SU-DHL-6 (cell line): ENCODE measurements at regions not wholly inside any gene's neighbourhood (a gene's known extent, or its start where the extent isn't known, plus 50 kb on each side); places are given as distances from the start of the nearest gene placed in this dataset.

ENCODE experiments used
- H2AFZ ChIP-seq: fragments of 200-600 bp; sonication (generic); 2 replicates; pipeline ENCODE4 v1.6.1; 2014; ENCODE audit warnings: low read depth, mild to moderate bottlenecking, moderate library complexity, mixed read lengths, antibody characterized with exemption, low read length; ENCODE audit not compliant: severe bottlenecking
- H3F3A ChIP-seq: fragments of 200-600 bp; shearing (Covaris generic); 2 replicates; pipeline ENCODE4 v1.6.0; 2016; ENCODE audit warnings: antibody characterized with exemption, mild to moderate bottlenecking; ENCODE audit not compliant: insufficient read depth
- H3K27ac ChIP-seq: fragments of 200-600 bp; sonication (generic); 2 replicates; pipeline ENCODE4 v1.5.1; 2016; ENCODE audit warnings: low read depth, mild to moderate bottlenecking, low read length, moderate library complexity, mixed read lengths
- H3K27me3 ChIP-seq: fragments of 200-600 bp; sonication (generic), shearing (Covaris generic); 2 replicates; pipeline ENCODE4 v1.6.0; 2014; ENCODE audit warnings: mild to moderate bottlenecking, low read length
- H3K36me3 ChIP-seq: fragments of 200-600 bp; sonication (generic); 2 replicates; pipeline ENCODE4 v1.6.1; 2014; ENCODE audit warnings: mild to moderate bottlenecking, low read length, mixed read lengths
- H3K4me2 ChIP-seq: fragments of 300-600, 200-600 bp; shearing (Covaris generic), sonication (generic); 2 replicates; pipeline ENCODE4 v1.6.0; 2014; ENCODE audit warnings: low read length, low read depth, mild to moderate bottlenecking; ENCODE audit not compliant: poor library complexity, severe bottlenecking
- H3K4me3 ChIP-seq: fragments of 200-600 bp; sonication (generic); 2 replicates; pipeline ENCODE4 v1.5.1; 2014; ENCODE audit warnings: antibody characterized with exemption, low read length, mild to moderate bottlenecking, mixed read lengths; ENCODE audit not compliant: insufficient read depth, poor library complexity, severe bottlenecking
- H3K79me2 ChIP-seq: fragments of 200-600 bp; sonication (generic); 2 replicates; pipeline ENCODE4 v1.6.1; 2014; ENCODE audit warnings: mild to moderate bottlenecking, low read length, moderate library complexity; ENCODE audit not compliant: insufficient read depth
- H3K9ac ChIP-seq: fragments of 200-600 bp; sonication (generic); 2 replicates; pipeline ENCODE4 v1.7.0; 2014; ENCODE audit warnings: mild to moderate bottlenecking, low read length
- H3K9me2 ChIP-seq: fragments of 200-600 bp; sonication (generic); replicated peaks from 2 replicates; pipeline ENCODE4 v1.6.1; 2014; ENCODE audit warnings: low read length; ENCODE audit not compliant: insufficient read depth
- H3K9me3 ChIP-seq: fragments of 200-600 bp; sonication (generic); 2 replicates; pipeline ENCODE4 v1.6.1; 2014; ENCODE audit warnings: low read length, mixed read lengths; ENCODE audit not compliant: insufficient read depth
- H4K20me1 ChIP-seq: fragments of 200-600 bp; sonication (generic); 2 replicates; pipeline ENCODE4 v1.6.1; 2014; ENCODE audit warnings: low read depth, mild to moderate bottlenecking, antibody characterized with exemption, low read length, moderate library complexity, mixed read lengths
- EZH2phosphoT487 ChIP-seq: fragments of 200-600 bp; sonication (generic), shearing (Covaris generic); conservative IDR thresholded peaks from 2 replicates; pipeline ENCODE4 v1.6.1; 2018; ENCODE audit warnings: mild to moderate bottlenecking, antibody characterized with exemption, low read length, moderate library complexity, mixed read lengths
- TF ChIP-seq, protein P1 (sequence below): fragments of 200-600 bp; sonication (generic); IDR thresholded peaks from one replicate; pipeline ENCODE4 v1.5.1; 2017; ENCODE audit warnings: antibody characterized with exemption, mild to moderate bottlenecking, low read length, moderate library complexity; ENCODE audit not compliant: insufficient read depth, poor library complexity, severe bottlenecking

- Histone ChIP-seq H3K79me2 (no peaks in the 10 kb centered on the region), H3K9ac (no peak overlapping the region), H3K9me3 (no peaks in the 10 kb centered on the region), H3K36me3 (no peaks in the 10 kb centered on the region), H3K27me3 (no peaks in the 10 kb centered on the region), H3K27ac (no peak overlapping the region), H3K4me3 (no peak overlapping the region), H3F3A (no peaks in the 10 kb centered on the region), H2AFZ (no peak overlapping the region), H4K20me1 (no peaks in the 10 kb centered on the region), H3K9me2 (no peaks in the 10 kb centered on the region), H3K4me2 (no peak overlapping the region)
- no peak for TF ChIP-seq EZH2phosphoT487
- TF ChIP-seq, protein P1, sequence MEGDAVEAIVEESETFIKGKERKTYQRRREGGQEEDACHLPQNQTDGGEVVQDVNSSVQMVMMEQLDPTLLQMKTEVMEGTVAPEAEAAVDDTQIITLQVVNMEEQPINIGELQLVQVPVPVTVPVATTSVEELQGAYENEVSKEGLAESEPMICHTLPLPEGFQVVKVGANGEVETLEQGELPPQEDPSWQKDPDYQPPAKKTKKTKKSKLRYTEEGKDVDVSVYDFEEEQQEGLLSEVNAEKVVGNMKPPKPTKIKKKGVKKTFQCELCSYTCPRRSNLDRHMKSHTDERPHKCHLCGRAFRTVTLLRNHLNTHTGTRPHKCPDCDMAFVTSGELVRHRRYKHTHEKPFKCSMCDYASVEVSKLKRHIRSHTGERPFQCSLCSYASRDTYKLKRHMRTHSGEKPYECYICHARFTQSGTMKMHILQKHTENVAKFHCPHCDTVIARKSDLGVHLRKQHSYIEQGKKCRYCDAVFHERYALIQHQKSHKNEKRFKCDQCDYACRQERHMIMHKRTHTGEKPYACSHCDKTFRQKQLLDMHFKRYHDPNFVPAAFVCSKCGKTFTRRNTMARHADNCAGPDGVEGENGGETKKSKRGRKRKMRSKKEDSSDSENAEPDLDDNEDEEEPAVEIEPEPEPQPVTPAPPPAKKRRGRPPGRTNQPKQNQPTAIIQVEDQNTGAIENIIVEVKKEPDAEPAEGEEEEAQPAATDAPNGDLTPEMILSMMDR, result no peak
Measured at GRCh38 chr11:19370100-19370861, 129.5 kb upstream of the E2F8 start.

- no peaks in the 10 kb centered on the region for H3K36me3 ChIP-seq
- no peaks in the 10 kb centered on the region for H3K79me2 ChIP-seq
- H3K27me3 ChIP-seq, result no peaks in the 10 kb centered on the region
- H3F3A ChIP-seq, result no peaks in the 10 kb centered on the region
- no peak overlapping the region for H3K4me3 ChIP-seq
- H3K9ac ChIP-seq, result no peak overlapping the region
- H4K20me1 ChIP-seq, result no peaks in the 10 kb centered on the region
- H3K27ac ChIP-seq, result no peak overlapping the region
- no peak for TF ChIP-seq EZH2phosphoT487
- TF ChIP-seq, protein P1, result no peak
- no peaks in the 10 kb centered on the region for H3K9me3 ChIP-seq
- H3K9me2 ChIP-seq, result no peaks in the 10 kb centered on the region
- no peak overlapping the region for H3K4me2 ChIP-seq
- no peak overlapping the region for H2AFZ ChIP-seq
Measured at GRCh38 chr11:19368726-19369375, 128.1 kb upstream of the E2F8 start.

DNA sequence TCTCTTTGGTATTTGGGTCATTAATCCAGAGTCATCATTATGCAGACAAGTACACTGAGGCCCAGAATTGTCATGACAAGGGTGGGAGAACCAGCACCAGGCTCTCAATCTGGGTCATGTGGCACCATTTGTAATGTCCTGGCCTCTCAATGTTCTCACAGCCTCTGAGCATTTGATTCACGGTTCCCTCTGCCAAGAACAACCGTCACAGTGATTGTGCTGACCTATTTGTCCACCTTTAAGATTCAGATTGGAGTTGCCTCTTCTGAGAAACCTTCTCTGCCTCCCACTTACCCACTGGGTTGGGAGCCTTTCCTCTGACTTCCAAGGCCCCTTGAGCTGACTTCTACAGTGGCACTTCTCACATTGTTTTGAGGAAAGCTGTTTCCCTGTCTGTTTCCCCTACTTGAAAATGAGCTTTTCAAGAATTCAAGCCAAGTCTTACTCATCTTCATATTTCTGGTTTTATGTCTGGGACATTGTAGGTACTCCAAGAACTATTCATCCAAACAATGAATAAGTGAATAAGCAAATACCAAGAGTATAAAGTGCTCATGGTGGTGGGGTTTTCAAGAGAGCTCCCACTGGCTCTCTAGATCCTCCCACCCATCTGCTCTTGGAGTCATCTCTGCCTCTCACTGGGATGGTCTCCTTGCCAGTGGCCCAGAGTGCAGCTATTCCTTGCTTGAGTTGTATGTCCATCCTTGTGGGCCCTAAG is 126.4 kb upstream of the E2F8 start:
- no peaks in the 10 kb centered on the region for H3K9me3 ChIP-seq
- H3K4me2 ChIP-seq, result no peak overlapping the region
- H3F3A ChIP-seq, result no peaks in the 10 kb centered on the region
- no peak overlapping the region for H3K27ac ChIP-seq
- no peaks in the 10 kb centered on the region for H3K27me3 ChIP-seq
- no peaks in the 10 kb centered on the region for H3K79me2 ChIP-seq
- H3K9ac ChIP-seq, result no peak overlapping the region
- no peaks in the 10 kb centered on the region for H3K36me3 ChIP-seq
- no peaks in the 10 kb centered on the region for H3K9me2 ChIP-seq
- no peak overlapping the region for H3K4me3 ChIP-seq
- H4K20me1 ChIP-seq, result no peaks in the 10 kb centered on the region
- TF ChIP-seq, protein P1, result no peak
- TF ChIP-seq EZH2phosphoT487, result no peak
- H2AFZ ChIP-seq, result no peak overlapping the region
